GM19023 (cell line): ENCODE measurements at regions not wholly inside any gene's neighbourhood (a gene's known extent, or its start where the extent isn't known, plus 50 kb on each side); places are given as distances from the start of the nearest gene placed in this dataset.
A peak's percentile ranks its signal among the peaks of the same experiment; 100 is the strongest.

ENCODE experiments used
- ATAC-seq: cut with Tn5 transposase; IDR thresholded peaks from one replicate; pipeline ENCODE4 v1.9.1; 2021; ENCODE audit warnings: mild to moderate bottlenecking, moderate library complexity; ENCODE audit not compliant: unreplicated experiment

GRCh38 chr1:61627365-61627764 lies 97.6 kb downstream of the TM2D1 start:
- ATAC-seq = no peak

GRCh38 chr1:61626816-61627215 lies 98.1 kb downstream of the TM2D1 start:
- no peak for ATAC-seq

- ATAC-seq = no peak
Observed at GRCh38 chr1:61623852-61624251, 101.1 kb downstream of the TM2D1 start.

- ATAC-seq = no peak
Observed at GRCh38 chr1:61620536-61620935, 104.4 kb downstream of the TM2D1 start.

- ATAC-seq = no peak
Observed at GRCh38 chr1:61618755-61619154, 106.2 kb downstream of the TM2D1 start.

- ATAC-seq = no peak
Observed at GRCh38 chr1:61618193-61618592, 106.7 kb downstream of the TM2D1 start.

- no peak for ATAC-seq
Observed at GRCh38 chr1:61616830-61617229, 108.1 kb downstream of the TM2D1 start.

- no peak for ATAC-seq
Observed at GRCh38 chr1:61612602-61613001, 112.3 kb downstream of the TM2D1 start.

- ATAC-seq = no peak
Observed at GRCh38 chr1:61609040-61609439, 115.9 kb downstream of the TM2D1 start.

- ATAC-seq = no peak
Observed at GRCh38 chr1:61607448-61607847, 117.5 kb downstream of the TM2D1 start.

GRCh38 chr1:61606448-61607312 lies 118.3 kb downstream of the TM2D1 start:
- ATAC-seq = no peak

- no peak for ATAC-seq
Observed at GRCh38 chr1:61605607-61606321, 119.2 kb downstream of the TM2D1 start.

- ATAC-seq = no peak
Observed at GRCh38 chr1:61604684-61605083, 120.3 kb downstream of the TM2D1 start.

- no peak for ATAC-seq
Observed at GRCh38 chr1:61604261-61604660, 120.7 kb downstream of the TM2D1 start.

GRCh38 chr1:61602663-61603062 lies 122.3 kb downstream of the TM2D1 start:
- no peak for ATAC-seq

GRCh38 chr1:61597601-61598000 lies 127.3 kb downstream of the TM2D1 start:
- ATAC-seq = no peak

GRCh38 chr1:61593331-61593730 lies 131.6 kb downstream of the TM2D1 start:
- ATAC-seq = no peak

GRCh38 chr1:61591351-61591750 lies 133.6 kb downstream of the TM2D1 start:
- no peak for ATAC-seq

GRCh38 chr1:61588736-61589672 lies 135.9 kb downstream of the TM2D1 start:
- peak; percentile 92 for ATAC-seq

GRCh38 chr1:61585714-61586113 lies 139.2 kb downstream of the TM2D1 start:
- no peak for ATAC-seq

GRCh38 chr1:61583703-61584102 lies 141.2 kb downstream of the TM2D1 start:
- ATAC-seq = no peak
